Liver (tissue), 8 donors: ENCODE measurements at regions not wholly inside any gene's neighbourhood (a gene's known extent, or its start where the extent isn't known, plus 50 kb on each side); places are given as distances from the start of the nearest gene placed in this dataset.

Experiments used
- DNase-seq: peaks from one replicate; pipeline ENCODE4 v3.0.0-alpha.2; 2017; ENCODE audit warnings: low spot score
- H3K27ac ChIP-seq, 2 donors: one replicate each; pipeline ENCODE4 v1.7.0; 2013; ENCODE audit warnings: inconsistent platforms in 2 of 2, low read length in 2 of 2, control low read depth in 1 of 2, low read depth in 1 of 2, mild to moderate bottlenecking in 1 of 2
- H3K27me3 ChIP-seq, 4 donors: one replicate each; pipeline versions ENCODE4 v1.6.1 to v1.7.0; 2013; ENCODE audit warnings: low read length in 3 of 4, inconsistent platforms in 1 of 4, mild to moderate bottlenecking in 1 of 4, moderate library complexity in 1 of 4; ENCODE audit not compliant: control insufficient read depth in 4 of 4, insufficient read depth in 4 of 4
- H3K36me3 ChIP-seq, 4 donors: one replicate each; pipeline versions ENCODE4 v1.6.1 to v1.7.0; 2013; ENCODE audit warnings: low read length in 3 of 4, mild to moderate bottlenecking in 3 of 4, low read depth in 1 of 4, moderate library complexity in 1 of 4; ENCODE audit not compliant: control insufficient read depth in 4 of 4, insufficient read depth in 3 of 4
- H3K4me1 ChIP-seq, 4 donors: one replicate each; pipeline versions ENCODE4 v1.6.1 to v1.7.0; 2013; ENCODE audit warnings: low read length in 3 of 4, mild to moderate bottlenecking in 3 of 4, moderate library complexity in 1 of 4; ENCODE audit not compliant: control insufficient read depth in 4 of 4, insufficient read depth in 4 of 4
- H3K4me3 ChIP-seq, 3 donors: one replicate each; pipeline versions ENCODE4 v1.6.1 to v1.7.0; 2013; ENCODE audit warnings: low read length in 3 of 3, control low read depth in 1 of 3, low read depth in 1 of 3, mild to moderate bottlenecking in 1 of 3
- H3K9ac ChIP-seq, 2 donors: one replicate each; pipeline ENCODE4 v1.7.0; 2013; ENCODE audit warnings: low read length in 2 of 2, mild to moderate bottlenecking in 2 of 2, moderate library complexity in 2 of 2, control low read depth in 1 of 2, low read depth in 1 of 2
- H3K9me3 ChIP-seq, 4 donors: one replicate each; pipeline versions ENCODE4 v1.6.1 to v1.7.0; 2013; ENCODE audit warnings: low read length in 3 of 4; ENCODE audit not compliant: control insufficient read depth in 4 of 4
- CTCF ChIP-seq: fragments of 150-350 bp; IDR thresholded peaks from 2 replicates; pipeline ENCODE4 v1.5.1; 2017; ENCODE audit warnings: improper control_type of control experiment, low read depth, low read length; ENCODE audit not compliant: missing input control
- EGR1 ChIP-seq, 2 donors: IDR thresholded peaks; 2 replicates each; pipeline ENCODE4 v1.6.1; 2016 to 2018; ENCODE audit warnings: antibody characterized with exemption in 2 of 2, low read depth in 2 of 2
- FOXA1 ChIP-seq: IDR thresholded peaks from 2 replicates; pipeline ENCODE4 v1.6.1; 2016; ENCODE audit warnings: antibody characterized with exemption
- FOXA2 ChIP-seq: IDR thresholded peaks from 2 replicates; pipeline ENCODE4 v1.6.1; 2016; ENCODE audit warnings: antibody characterized with exemption
- GABPA ChIP-seq, 2 donors: IDR thresholded peaks in 1 of 2; conservative IDR thresholded peaks in 1 of 2; 2 replicates each; pipeline ENCODE4 v1.6.1; 2016; ENCODE audit warnings: antibody characterized with exemption in 2 of 2, mild to moderate bottlenecking in 1 of 2, moderate library complexity in 1 of 2
- HNF4A ChIP-seq, 2 donors: conservative IDR thresholded peaks; 2 replicates each; pipeline ENCODE4 v1.6.1; 2016; ENCODE audit warnings: antibody characterized with exemption in 2 of 2, mild to moderate bottlenecking in 2 of 2
- HNF4G ChIP-seq: IDR thresholded peaks from 2 replicates; pipeline ENCODE4 v1.6.1; 2016; ENCODE audit warnings: antibody characterized with exemption
- NR2F2 ChIP-seq: IDR thresholded peaks from 2 replicates; pipeline ENCODE4 v1.6.1; 2016; ENCODE audit warnings: antibody characterized with exemption
- RXRA ChIP-seq, 2 donors: IDR thresholded peaks; 2 replicates each; pipeline ENCODE4 v1.6.1; 2017 to 2018; ENCODE audit warnings: antibody characterized with exemption in 2 of 2, mild to moderate bottlenecking in 1 of 2
- SP1 ChIP-seq: IDR thresholded peaks from 2 replicates; pipeline ENCODE4 v1.6.1; 2018; ENCODE audit warnings: antibody characterized with exemption, mild to moderate bottlenecking
- YY1 ChIP-seq: IDR thresholded peaks from 2 replicates; pipeline ENCODE4 v1.6.1; 2016; ENCODE audit warnings: antibody characterized with exemption, mild to moderate bottlenecking
- ZBTB33 ChIP-seq: IDR thresholded peaks from 2 replicates; pipeline ENCODE4 v1.6.1; 2016; ENCODE audit warnings: antibody characterized with exemption
- WGBS: extraction: QIAGEN DNeasy Blood & Tissue Kit; methylation state at CpG from one replicate; pipeline ENCODE4 v1.1.7; 2013; 5-methylcytosine and 5-hydroxymethylcytosine counted together
- TF ChIP-seq, protein P1 (sequence below): IDR thresholded peaks from 2 replicates; pipeline ENCODE4 v1.6.1; 2016; ENCODE audit warnings: antibody characterized with exemption
- donor health status: healthy.
- donor health status: healthy.
- donor health status: healthy.
- donor health status: healthy.
- donor health status: healthy.

DNA sequence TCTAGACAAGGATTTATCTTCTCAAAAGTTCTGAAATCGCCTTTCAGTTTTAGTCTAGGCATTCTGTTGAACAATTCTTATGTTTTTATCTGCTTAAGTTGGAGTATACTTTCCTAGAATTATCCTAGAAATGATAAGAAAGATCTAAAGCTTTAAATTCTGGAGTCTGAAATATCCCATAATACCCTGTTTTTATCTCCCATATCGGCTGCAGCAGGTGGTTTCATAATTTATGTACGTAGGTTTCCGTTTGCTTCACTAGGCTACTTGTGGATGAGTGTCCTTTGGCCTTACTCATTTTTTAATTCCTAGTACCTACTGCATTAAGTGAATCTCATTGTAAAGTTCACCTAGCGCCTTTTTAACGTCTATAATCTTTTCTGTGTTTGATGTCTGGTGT lies 58.5 kb upstream of the MGAT5 start (continued):
- TF ChIP-seq CTCF, result no peak
- TF ChIP-seq YY1, result no peak
- TF ChIP-seq EGR1 (IDR thresholded peaks at IDR 0.05; ENCODE audit: low read depth in 2 of 2), result no peak

DNA sequence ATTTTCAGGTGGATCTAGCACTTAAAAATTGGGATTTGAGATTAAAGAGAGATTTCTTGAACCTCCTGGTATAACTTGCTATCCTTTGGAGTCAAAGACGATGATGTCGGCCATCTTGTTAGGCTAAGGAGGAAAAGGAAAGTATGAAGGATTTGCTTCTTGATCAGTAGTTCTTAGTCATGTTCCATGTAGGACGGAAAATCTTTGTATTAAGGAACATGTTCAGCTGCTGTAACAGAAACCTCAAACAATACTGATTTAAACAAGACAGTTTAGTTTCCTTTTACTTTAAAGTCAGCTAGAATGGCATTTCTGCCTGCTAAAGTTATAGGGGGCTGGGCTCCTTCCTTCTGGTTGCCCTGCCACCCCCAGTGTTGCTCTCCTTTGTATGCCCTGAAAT lies 56.4 kb upstream of the MGAT5 start:
- Histone ChIP-seq H3K27me3 (no peaks in the 10 kb centered on the region), H3K36me3 (no peaks in the 10 kb centered on the region), H3K9me3 (no peaks in the 10 kb centered on the region), H3K4me1 (no peaks in the 10 kb centered on the region), H3K4me3 (no peak overlapping the region), H3K27ac (no peak overlapping the region), H3K9ac (no peak overlapping the region)
- TF ChIP-seq YY1, result no peak
- no peak for TF ChIP-seq NR2F2
- no peak for TF ChIP-seq ZBTB33
- no peak for TF ChIP-seq CTCF
- TF ChIP-seq FOXA1, result no peak
- TF ChIP-seq RXRA (IDR thresholded peaks at IDR 0.05), result no peak
- no peak for TF ChIP-seq FOXA2
- no peak for TF ChIP-seq SP1
- TF ChIP-seq EGR1 (IDR thresholded peaks at IDR 0.05; ENCODE audit: low read depth in 2 of 2), result no peak
- TF ChIP-seq, protein P1, sequence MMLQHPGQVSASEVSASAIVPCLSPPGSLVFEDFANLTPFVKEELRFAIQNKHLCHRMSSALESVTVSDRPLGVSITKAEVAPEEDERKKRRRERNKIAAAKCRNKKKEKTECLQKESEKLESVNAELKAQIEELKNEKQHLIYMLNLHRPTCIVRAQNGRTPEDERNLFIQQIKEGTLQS, result no peak
- no peak for TF ChIP-seq HNF4A (conservative IDR thresholded peaks at IDR 0.05)
- WGBS, result 93% methylated on average over 3 of the region's 3 CpGs
- no peak for DNase-seq

GRCh38 chr2:134198006-134198634 lies 55.8 kb upstream of the MGAT5 start:
- Histone ChIP-seq H3K36me3 (no peaks in the 10 kb centered on the region), H3K27me3 (no peaks in the 10 kb centered on the region), H3K9ac (no peak overlapping the region), H3K4me1 (no peaks in the 10 kb centered on the region), H3K4me3 (no peak overlapping the region), H3K27ac (no peak overlapping the region), H3K9me3 (no peaks in the 10 kb centered on the region)
- WGBS, result 92% methylated on average over 1 of the region's 1 CpG
- no peak for TF ChIP-seq ZBTB33
- no peak for TF ChIP-seq CTCF
- TF ChIP-seq HNF4G, result no peak
- TF ChIP-seq GABPA (IDR thresholded peaks at IDR 0.05 in 1 of 2, conservative IDR thresholded peaks at IDR 0.05 in 1 of 2), result no peak
- TF ChIP-seq RXRA (IDR thresholded peaks at IDR 0.05), result no peak
- DNase-seq, result no peak
